Upper lobe of left lung (tissue), 4 donors: ENCODE measurements at regions not wholly inside any gene's neighbourhood (a gene's known extent, or its start where the extent isn't known, plus 50 kb on each side); places are given as distances from the start of the nearest gene placed in this dataset.

ENCODE experiments used
- EP300 ChIP-seq, 4 donors: sonication (generic); formaldehyde crosslinking; IDR thresholded peaks; one replicate each; pipeline ENCODE4 v1.5.1; 2017; ENCODE audit warnings: antibody characterized with exemption in 4 of 4, control low read depth in 2 of 4
- POLR2A ChIP-seq, 4 donors: fragments of 450-650 bp; IDR thresholded peaks; one replicate each; pipeline ENCODE4 v1.5.1; 2016 to 2017; ENCODE audit warnings: antibody characterized with exemption in 4 of 4, mild to moderate bottlenecking in 2 of 4
- POLR2AphosphoS5 ChIP-seq, 2 donors: sonication (generic); formaldehyde crosslinking; IDR thresholded peaks; one replicate each; pipeline ENCODE4 v1.5.1; 2017; ENCODE audit warnings: antibody characterized with exemption in 2 of 2
- TF ChIP-seq, protein P1 (sequence below), 6 experiments: fragments of 450-650 bp in 4 of 6; fragments of 200-600 bp in 2 of 6; sonication (generic) in 2 of 6; IDR thresholded peaks; one replicate each; pipeline ENCODE4 v1.5.1; 2016 to 2019; ENCODE audit warnings: antibody characterized with exemption in 6 of 6

DNA sequence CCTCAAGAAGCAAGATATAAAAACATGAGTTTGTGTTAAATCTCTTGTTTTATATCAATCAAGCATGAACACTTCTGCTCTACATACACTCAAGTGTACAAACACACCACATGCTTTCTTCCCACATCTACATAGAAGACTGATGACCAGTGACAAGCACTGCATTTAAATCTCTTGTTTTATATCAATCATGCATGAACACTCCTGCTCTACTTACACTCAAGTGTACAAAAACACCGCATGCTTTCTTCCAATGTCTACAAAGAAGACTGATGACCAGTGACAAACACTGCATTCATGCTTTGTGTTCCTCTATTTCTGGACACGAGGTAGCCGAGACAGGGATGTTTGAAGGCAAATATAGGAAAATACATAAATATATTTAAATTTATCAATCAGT lies 642.0 kb upstream of the PFKP start:
- TF ChIP-seq EP300 (IDR thresholded peaks at IDR 0.05) (no peak), POLR2AphosphoS5 (IDR thresholded peaks at IDR 0.05) (no peak), POLR2A (IDR thresholded peaks at IDR 0.05) (no peak)
- TF ChIP-seq, protein P1, sequence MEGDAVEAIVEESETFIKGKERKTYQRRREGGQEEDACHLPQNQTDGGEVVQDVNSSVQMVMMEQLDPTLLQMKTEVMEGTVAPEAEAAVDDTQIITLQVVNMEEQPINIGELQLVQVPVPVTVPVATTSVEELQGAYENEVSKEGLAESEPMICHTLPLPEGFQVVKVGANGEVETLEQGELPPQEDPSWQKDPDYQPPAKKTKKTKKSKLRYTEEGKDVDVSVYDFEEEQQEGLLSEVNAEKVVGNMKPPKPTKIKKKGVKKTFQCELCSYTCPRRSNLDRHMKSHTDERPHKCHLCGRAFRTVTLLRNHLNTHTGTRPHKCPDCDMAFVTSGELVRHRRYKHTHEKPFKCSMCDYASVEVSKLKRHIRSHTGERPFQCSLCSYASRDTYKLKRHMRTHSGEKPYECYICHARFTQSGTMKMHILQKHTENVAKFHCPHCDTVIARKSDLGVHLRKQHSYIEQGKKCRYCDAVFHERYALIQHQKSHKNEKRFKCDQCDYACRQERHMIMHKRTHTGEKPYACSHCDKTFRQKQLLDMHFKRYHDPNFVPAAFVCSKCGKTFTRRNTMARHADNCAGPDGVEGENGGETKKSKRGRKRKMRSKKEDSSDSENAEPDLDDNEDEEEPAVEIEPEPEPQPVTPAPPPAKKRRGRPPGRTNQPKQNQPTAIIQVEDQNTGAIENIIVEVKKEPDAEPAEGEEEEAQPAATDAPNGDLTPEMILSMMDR (IDR thresholded peaks at IDR 0.05), result no peak
